ENCODE measurements at regions not wholly inside any gene's neighbourhood (a gene's known extent, or its start where the extent isn't known, plus 50 kb on each side); places are given as distances from the start of the nearest gene placed in this dataset.

DNA sequence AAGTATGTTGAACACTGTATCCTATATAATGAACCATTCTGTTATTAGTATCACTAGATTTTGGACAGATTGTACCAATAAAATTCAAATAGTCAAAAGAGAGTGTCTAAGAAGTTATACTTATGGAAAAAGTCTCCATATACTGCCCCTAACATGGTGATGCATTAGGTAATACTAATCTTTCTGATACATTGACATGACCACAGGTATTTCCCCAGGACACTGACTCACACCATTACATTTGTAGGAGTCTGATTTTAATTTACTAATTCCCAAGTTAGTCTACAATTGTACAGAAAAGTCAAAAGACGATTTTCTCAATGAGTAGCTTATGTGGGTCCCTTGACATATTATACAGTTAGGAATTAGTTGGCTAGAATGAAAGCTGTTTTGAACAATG lies 593.8 kb downstream of the ISL1 start:
- TF ChIP-seq CTCF (conservative IDR thresholded peaks at IDR 0.05) (no peak), EZH2 (IDR thresholded peaks at IDR 0.05; ENCODE audit: low read depth) (no peak)

All from PC-9 (cell line).